GM12872 (cell line): ENCODE measurements at regions not wholly inside any gene's neighbourhood (a gene's known extent, or its start where the extent isn't known, plus 50 kb on each side); places are given as distances from the start of the nearest gene placed in this dataset.

ENCODE experiments used
- TF ChIP-seq, protein P1 (sequence below): IDR thresholded peaks from 3 replicates; pipeline ENCODE4 v1.5.1; 2011; ENCODE audit warnings: low read depth, mild to moderate bottlenecking, low read length, moderate library complexity; ENCODE audit not compliant: insufficient read depth

DNA sequence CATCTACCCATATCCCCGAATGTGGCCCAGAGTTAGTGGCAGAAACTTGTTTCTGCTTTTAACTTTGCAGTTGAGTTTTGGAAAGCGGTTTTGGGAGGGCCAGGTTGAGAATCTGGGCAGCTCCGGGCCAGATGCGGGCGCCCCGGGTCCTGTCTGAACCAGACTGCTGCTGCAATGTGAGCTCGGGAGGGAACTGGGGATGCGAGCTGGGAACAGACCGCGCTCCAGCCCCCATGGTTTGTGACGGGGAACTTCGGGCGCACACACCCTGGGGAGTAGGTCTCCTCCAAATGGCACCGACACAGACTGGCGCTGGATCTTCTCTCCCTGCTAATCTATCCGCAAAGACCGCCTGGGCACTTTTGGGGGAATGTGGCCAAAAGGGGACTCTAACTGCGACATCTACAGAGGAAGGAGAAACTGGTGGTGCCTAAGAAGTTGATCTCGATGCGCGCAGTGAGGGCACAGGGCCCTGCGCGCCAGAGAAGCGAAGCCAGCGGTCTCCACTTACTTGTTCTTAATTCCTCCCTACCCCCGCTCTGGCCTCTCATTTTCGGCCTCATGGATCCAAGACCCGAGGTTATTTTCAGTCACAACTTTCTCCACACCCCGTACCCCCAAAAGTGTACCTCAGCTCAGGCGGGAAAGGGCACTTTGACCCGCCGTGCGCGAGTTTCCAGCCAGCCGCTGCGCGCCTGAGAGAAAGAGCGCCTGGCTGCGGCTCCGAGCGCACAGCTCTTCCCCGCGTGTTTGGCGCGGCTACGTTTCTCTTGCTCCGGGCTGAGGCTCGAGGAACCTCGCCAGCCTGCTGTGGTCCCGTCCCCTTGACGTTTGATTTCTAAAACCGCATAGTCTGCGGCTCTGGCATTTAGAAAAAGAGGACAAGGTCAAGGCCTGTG is 411.0 kb upstream of the ESRRG start:
- TF ChIP-seq, protein P1, sequence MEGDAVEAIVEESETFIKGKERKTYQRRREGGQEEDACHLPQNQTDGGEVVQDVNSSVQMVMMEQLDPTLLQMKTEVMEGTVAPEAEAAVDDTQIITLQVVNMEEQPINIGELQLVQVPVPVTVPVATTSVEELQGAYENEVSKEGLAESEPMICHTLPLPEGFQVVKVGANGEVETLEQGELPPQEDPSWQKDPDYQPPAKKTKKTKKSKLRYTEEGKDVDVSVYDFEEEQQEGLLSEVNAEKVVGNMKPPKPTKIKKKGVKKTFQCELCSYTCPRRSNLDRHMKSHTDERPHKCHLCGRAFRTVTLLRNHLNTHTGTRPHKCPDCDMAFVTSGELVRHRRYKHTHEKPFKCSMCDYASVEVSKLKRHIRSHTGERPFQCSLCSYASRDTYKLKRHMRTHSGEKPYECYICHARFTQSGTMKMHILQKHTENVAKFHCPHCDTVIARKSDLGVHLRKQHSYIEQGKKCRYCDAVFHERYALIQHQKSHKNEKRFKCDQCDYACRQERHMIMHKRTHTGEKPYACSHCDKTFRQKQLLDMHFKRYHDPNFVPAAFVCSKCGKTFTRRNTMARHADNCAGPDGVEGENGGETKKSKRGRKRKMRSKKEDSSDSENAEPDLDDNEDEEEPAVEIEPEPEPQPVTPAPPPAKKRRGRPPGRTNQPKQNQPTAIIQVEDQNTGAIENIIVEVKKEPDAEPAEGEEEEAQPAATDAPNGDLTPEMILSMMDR, result no peak

GRCh38 chr1:217133092-217133491 is 409.9 kb upstream of the ESRRG start:
- TF ChIP-seq, protein P1, result no peak

GRCh38 chr1:217117973-217118465 is 394.8 kb upstream of the ESRRG start:
- TF ChIP-seq, protein P1, result no peak

GRCh38 chr1:217115404-217116380 is 392.5 kb upstream of the ESRRG start:
- TF ChIP-seq, protein P1, result no peak

DNA sequence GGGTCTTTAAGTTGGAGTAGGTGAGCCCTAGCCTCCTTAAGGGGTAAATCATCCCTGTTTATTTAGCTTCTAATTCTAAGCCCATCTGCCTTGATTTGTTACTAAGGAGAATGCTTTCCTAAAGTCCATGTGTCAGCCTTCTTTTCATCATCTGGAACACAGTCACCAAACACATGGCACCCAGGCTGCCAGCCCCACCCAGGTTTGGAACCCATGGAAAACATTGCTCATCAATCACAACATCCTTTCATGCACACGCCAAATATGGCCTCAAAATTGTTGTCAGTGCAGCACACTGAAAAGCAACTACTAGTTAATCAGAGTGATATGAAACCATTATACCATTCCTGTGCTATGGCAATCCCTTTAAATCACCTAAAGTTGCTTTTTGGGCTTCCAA is 386.7 kb upstream of the ESRRG start:
- TF ChIP-seq, protein P1, result no peak

DNA sequence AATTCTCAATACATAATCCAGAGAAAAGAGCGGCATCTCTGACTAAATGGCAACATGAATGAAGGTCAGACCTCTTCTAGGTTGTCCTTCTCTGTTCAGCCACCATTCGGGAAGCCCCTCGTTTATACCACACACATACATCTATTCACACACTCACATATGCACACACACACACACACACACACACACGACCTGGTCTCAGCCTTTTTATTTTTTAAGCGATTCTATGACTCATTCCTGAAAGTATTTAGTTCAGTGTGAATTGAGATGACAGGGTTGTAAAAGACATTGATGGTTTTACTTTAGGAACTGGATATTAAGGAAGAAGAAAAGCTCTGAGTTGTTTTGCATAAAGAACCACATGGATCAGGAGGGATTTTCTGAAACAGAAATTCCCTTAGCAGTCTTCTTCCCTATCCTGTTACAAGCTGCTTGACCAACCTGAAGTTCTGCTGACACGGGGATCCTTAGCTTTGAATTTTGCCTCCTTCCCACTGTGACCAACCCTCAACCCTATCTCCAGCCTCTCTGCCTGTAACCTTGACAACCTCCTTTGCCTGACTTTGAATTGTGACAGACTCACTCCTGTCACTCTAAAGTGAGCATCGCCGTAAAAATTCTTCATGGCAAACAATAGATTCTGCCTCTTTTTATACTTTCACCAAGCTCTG is 383.1 kb upstream of the ESRRG start:
- TF ChIP-seq, protein P1, result no peak

DNA sequence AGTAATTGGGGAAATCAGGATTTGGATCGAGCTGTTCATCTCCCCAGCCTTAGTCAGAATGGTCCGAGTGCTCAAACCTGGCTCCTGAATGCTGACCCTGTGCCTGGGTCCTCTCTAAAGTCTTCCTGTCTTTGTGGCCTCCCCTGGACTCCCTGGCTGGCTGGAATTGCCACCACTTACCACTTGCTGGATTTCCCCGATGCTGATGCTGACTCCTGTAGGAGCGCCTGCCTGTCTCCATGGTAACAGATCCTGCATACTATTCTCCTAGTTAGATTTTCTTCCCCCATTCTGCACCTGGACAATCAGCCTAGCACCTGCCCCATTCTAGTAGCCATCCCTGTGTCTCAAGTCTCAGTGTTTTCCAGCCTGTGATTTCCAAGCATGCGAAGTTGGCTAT is 382.2 kb upstream of the ESRRG start:
- TF ChIP-seq, protein P1, result no peak
